CD4-positive, CD25-positive, alpha-beta regulatory T cell (primary cell): ENCODE measurements at regions not wholly inside any gene's neighbourhood (a gene's known extent, or its start where the extent isn't known, plus 50 kb on each side); places are given as distances from the start of the nearest gene placed in this dataset.

Source experiments
- ATAC-seq, 2 donors: fragments of 150-1000 bp; cut with Tn5 transposase; one replicate each; pipeline ENCODE4 v1.10.0; 2021; ENCODE audit warnings: low read depth in 2 of 2, moderate number of reproducible peaks in 2 of 2, moderate library complexity in 1 of 2
- DNase-seq, 3 donors: peaks; one replicate each; pipeline versions ENCODE4 v3.0.0 to v3.0.0-alpha.2; 2012 to 2022; ENCODE audit warnings: mixed read lengths in 1 of 3
- H3K27ac ChIP-seq: one replicate; pipeline ENCODE4 v1.7.0; 2013; ENCODE audit warnings: mild to moderate bottlenecking, low read length; ENCODE audit not compliant: insufficient read depth, poor library complexity, severe bottlenecking
- H3K27me3 ChIP-seq: one replicate; pipeline ENCODE4 v1.7.0; 2013; ENCODE audit warnings: low read length; ENCODE audit not compliant: control insufficient read depth, insufficient read depth
- H3K36me3 ChIP-seq: one replicate; pipeline ENCODE4 v1.7.0; 2013; ENCODE audit warnings: mild to moderate bottlenecking, low read length, moderate library complexity; ENCODE audit not compliant: control insufficient read depth, insufficient read depth
- H3K4me1 ChIP-seq: 2 replicates; pipeline ENCODE4 v1.7.0; 2013; ENCODE audit warnings: mild to moderate bottlenecking, low read length; ENCODE audit not compliant: insufficient read depth, control insufficient read depth, poor library complexity, severe bottlenecking
- H3K4me3 ChIP-seq: one replicate; pipeline ENCODE4 v1.7.0; 2013; ENCODE audit warnings: low read depth, mild to moderate bottlenecking, low read length, moderate library complexity
- H3K9me3 ChIP-seq, 2 experiments: 1 replicate in 1 of 2; 2 replicates in 1 of 2; pipeline ENCODE4 v1.7.0; 2013; ENCODE audit warnings: low read length in 2 of 2, mild to moderate bottlenecking in 1 of 2, moderate library complexity in 1 of 2; ENCODE audit not compliant: control insufficient read depth in 2 of 2
- H3K27ac Mint-ChIP-seq, 3 donors: one replicate each; pipeline ENCODE4 v1.8.0; 2020 to 2022; ENCODE audit warnings: mild to moderate bottlenecking in 3 of 3, mixed read lengths in 3 of 3, moderate library complexity in 2 of 3
- H3K27me3 Mint-ChIP-seq: one replicate; pipeline ENCODE4 v1.8.0; 2022; ENCODE audit warnings: mild to moderate bottlenecking, mixed read lengths
- H3K36me3 Mint-ChIP-seq: one replicate; pipeline ENCODE4 v1.8.0; 2020; ENCODE audit warnings: mixed read lengths
- H3K4me1 Mint-ChIP-seq, 4 donors: one replicate each; pipeline ENCODE4 v1.8.0; 2020 to 2022; ENCODE audit warnings: mixed read lengths in 4 of 4, mild to moderate bottlenecking in 1 of 4
- H3K4me3 Mint-ChIP-seq, 4 donors: one replicate each; pipeline ENCODE4 v1.8.0; 2020 to 2022; ENCODE audit warnings: mild to moderate bottlenecking in 4 of 4, mixed read lengths in 4 of 4, moderate library complexity in 3 of 4
- H3K9me3 Mint-ChIP-seq, 7 donors: one replicate each; pipeline ENCODE4 v1.8.0; 2020 to 2022; ENCODE audit warnings: mixed read lengths in 7 of 7, mild to moderate bottlenecking in 3 of 7, moderate library complexity in 2 of 7

- H3K27me3 ChIP-seq: no peaks in the 10 kb centered on the region
- peaks cover 6% of the 10 kb centered on the region for H3K27me3 Mint-ChIP-seq
Measured at GRCh38 chr21:35792569-35793305, 267.6 kb downstream of the SETD4 start.

GRCh38 chr21:35791541-35792325, 268.6 kb downstream of the SETD4 start:
- H3K36me3 Mint-ChIP-seq: no peaks in the 10 kb centered on the region
- H3K4me1 Mint-ChIP-seq: no peaks in the 10 kb centered on the region
- H3K27me3 Mint-ChIP-seq: peaks cover 6% of the 10 kb centered on the region
- Histone ChIP-seq H3K27me3 (no peaks in the 10 kb centered on the region), H3K9me3 (no peaks in the 10 kb centered on the region), H3K36me3 (no peaks in the 10 kb centered on the region), H3K27ac (no peak overlapping the region), H3K4me3 (no peak overlapping the region), H3K4me1 (no peaks in the 10 kb centered on the region)
- ATAC-seq (no peak), DNase-seq (no peak)
- no peak overlapping the region for H3K27ac Mint-ChIP-seq
- H3K9me3 Mint-ChIP-seq: peaks cover 0 to 10% (median 2%) of the 10 kb centered on the region in 7 donors
- H3K4me3 Mint-ChIP-seq: no peak overlapping the region

More at GRCh38 chr21:35792569-35793305, 267.6 kb downstream of the SETD4 start:
- Histone ChIP-seq H3K4me1 (no peaks in the 10 kb centered on the region), H3K9me3 (no peaks in the 10 kb centered on the region), H3K27ac (no peak overlapping the region), H3K4me3 (no peak overlapping the region), H3K36me3 (no peaks in the 10 kb centered on the region)
- Mint-ChIP-seq H3K4me1 (no peaks in the 10 kb centered on the region), H3K36me3 (no peaks in the 10 kb centered on the region), H3K27ac (no peak overlapping the region), H3K9me3 (peaks cover 0 to 10% (median 0%) of the 10 kb centered on the region in 7 donors), H3K4me3 (no peak overlapping the region)
- DNase-seq: no peak
- ATAC-seq: no peak

GRCh38 chr21:35783721-35784120, 276.6 kb downstream of the SETD4 start:
- H3K36me3 Mint-ChIP-seq: no peaks in the 10 kb centered on the region
- H3K36me3 ChIP-seq: no peaks in the 10 kb centered on the region
- H3K27ac ChIP-seq: no peak overlapping the region
- H3K4me1 ChIP-seq: no peaks in the 10 kb centered on the region
- no peak overlapping the region for H3K4me3 Mint-ChIP-seq
- H3K9me3 Mint-ChIP-seq: peaks cover 0 to 9% (median 0%) of the 10 kb centered on the region in 7 donors
- no peak overlapping the region for H3K4me3 ChIP-seq
- DNase-seq (no peak), ATAC-seq (no peak)
- no peaks in the 10 kb centered on the region for H3K4me1 Mint-ChIP-seq
- H3K9me3 ChIP-seq: no peaks in the 10 kb centered on the region
- H3K27ac Mint-ChIP-seq: no peak overlapping the region
- H3K27me3 ChIP-seq: peaks cover 7% of the 10 kb centered on the region
- peaks cover 28% of the 10 kb centered on the region for H3K27me3 Mint-ChIP-seq

- H3K4me3 ChIP-seq: no peak overlapping the region
- Mint-ChIP-seq H3K27ac (no peak overlapping the region), H3K36me3 (no peaks in the 10 kb centered on the region), H3K9me3 (peaks cover 0 to 9% (median 0%) of the 10 kb centered on the region in 7 donors), H3K27me3 (peaks cover 28% of the 10 kb centered on the region), H3K4me1 (no peaks in the 10 kb centered on the region), H3K4me3 (no peak overlapping the region)
- no peaks in the 10 kb centered on the region for H3K9me3 ChIP-seq
- H3K27me3 ChIP-seq: peaks cover 7% of the 10 kb centered on the region
- no peak for ATAC-seq
- H3K36me3 ChIP-seq: no peaks in the 10 kb centered on the region
- H3K4me1 ChIP-seq: no peaks in the 10 kb centered on the region
- DNase-seq: no peak
- H3K27ac ChIP-seq: no peak overlapping the region
Measured at GRCh38 chr21:35782667-35783066, 277.7 kb downstream of the SETD4 start.

- Mint-ChIP-seq H3K27me3 (peaks cover 35% of the 10 kb centered on the region), H3K9me3 (peaks cover 0 to 3% (median 0%) of the 10 kb centered on the region in 7 donors), H3K27ac (no peak overlapping the region), H3K4me3 (no peak overlapping the region), H3K36me3 (no peaks in the 10 kb centered on the region), H3K4me1 (no peaks in the 10 kb centered on the region)
- Histone ChIP-seq H3K27me3 (peaks cover 10% of the 10 kb centered on the region), H3K36me3 (no peaks in the 10 kb centered on the region), H3K27ac (no peak overlapping the region), H3K9me3 (no peaks in the 10 kb centered on the region), H3K4me1 (no peaks in the 10 kb centered on the region), H3K4me3 (no peak overlapping the region)
- DNase-seq: no peak
- ATAC-seq: no peak
Measured at GRCh38 chr21:35780983-35781382, 279.3 kb downstream of the SETD4 start.

GRCh38 chr21:35779690-35780570, 280.4 kb downstream of the SETD4 start:
- Mint-ChIP-seq H3K27me3 (peaks cover 29% of the 10 kb centered on the region), H3K9me3 (peaks cover 0 to 1% (median 0%) of the 10 kb centered on the region in 7 donors), H3K4me3 (no peak overlapping the region), H3K27ac (no peak overlapping the region), H3K4me1 (no peaks in the 10 kb centered on the region), H3K36me3 (no peaks in the 10 kb centered on the region)
- Histone ChIP-seq H3K4me3 (no peak overlapping the region), H3K9me3 (no peaks in the 10 kb centered on the region), H3K4me1 (no peaks in the 10 kb centered on the region), H3K27me3 (peaks cover 10% of the 10 kb centered on the region), H3K27ac (no peak overlapping the region), H3K36me3 (no peaks in the 10 kb centered on the region)
- ATAC-seq (no peak), DNase-seq (no peak)

GRCh38 chr21:35779167-35779566, 281.2 kb downstream of the SETD4 start:
- no peaks in the 10 kb centered on the region for H3K9me3 ChIP-seq
- Mint-ChIP-seq H3K4me3 (no peak overlapping the region), H3K36me3 (no peaks in the 10 kb centered on the region), H3K9me3 (peaks cover 0 to 1% (median 0%) of the 10 kb centered on the region in 7 donors), H3K4me1 (no peaks in the 10 kb centered on the region), H3K27ac (no peak overlapping the region), H3K27me3 (peaks cover 29% of the 10 kb centered on the region)
- DNase-seq (no peak), ATAC-seq (no peak)
- H3K27ac ChIP-seq: no peak overlapping the region
- no peaks in the 10 kb centered on the region for H3K4me1 ChIP-seq
- no peaks in the 10 kb centered on the region for H3K36me3 ChIP-seq
- H3K27me3 ChIP-seq: peaks cover 13% of the 10 kb centered on the region
- H3K4me3 ChIP-seq: no peak overlapping the region
